ENCODE measurements at regions not wholly inside any gene's neighbourhood (a gene's known extent, or its start where the extent isn't known, plus 50 kb on each side); places are given as distances from the start of the nearest gene placed in this dataset.
"Not testable (repeated sequence)": the region's sequence is repeated elsewhere in the genome, so short reads cannot be mapped to it uniquely, and the experiment has no call there.

GRCh38 chr1:228611707-228612106 is 123.6 kb upstream of the RHOU start:
- H3K27me3 ChIP-seq (ENCODE audit: low read depth); intact Hi-C loops (cut with DNase I); H3K27ac ChIP-seq; ATAC-seq; H3K4me3 ChIP-seq; H3K9me3 ChIP-seq; H3K36me3 ChIP-seq; H3K4me1 ChIP-seq: not testable (repeated sequence)
- DNase-seq, result peak; percentile 39

- H3K27ac ChIP-seq; intact Hi-C loops (cut with DNase I); H3K36me3 ChIP-seq; ATAC-seq; H3K27me3 ChIP-seq (ENCODE audit: low read depth); H3K4me1 ChIP-seq; H3K4me3 ChIP-seq; H3K9me3 ChIP-seq: not testable (repeated sequence)
- peak; percentile 69 for DNase-seq
Measured at GRCh38 chr1:228622002-228622716, 113.1 kb upstream of the RHOU start.

- ATAC-seq; H3K36me3 ChIP-seq; H3K4me1 ChIP-seq; intact Hi-C loops (cut with DNase I); H3K27me3 ChIP-seq (ENCODE audit: low read depth); H3K27ac ChIP-seq; H3K9me3 ChIP-seq; H3K4me3 ChIP-seq: not testable (repeated sequence)
- DNase-seq, result peak; percentile 41
Measured at GRCh38 chr1:228626481-228626880, 108.8 kb upstream of the RHOU start.

GRCh38 chr1:228632858-228633257 is 102.4 kb upstream of the RHOU start:
- peak; percentile 76 for DNase-seq
- H3K27ac ChIP-seq; H3K27me3 ChIP-seq (ENCODE audit: low read depth); ATAC-seq; intact Hi-C loops (cut with DNase I); H3K9me3 ChIP-seq; H3K4me1 ChIP-seq; H3K36me3 ChIP-seq: not testable (repeated sequence)
- H3K4me3 ChIP-seq, result peak overlapping the region; percentile 47

- H3K27ac ChIP-seq; intact Hi-C loops (cut with DNase I); H3K9me3 ChIP-seq; ATAC-seq; H3K27me3 ChIP-seq (ENCODE audit: low read depth); H3K36me3 ChIP-seq; H3K4me1 ChIP-seq: not testable (repeated sequence)
- peak overlapping the region; percentile 29 for H3K4me3 ChIP-seq
- peak; percentile 63 for DNase-seq
Measured at GRCh38 chr1:228635304-228635703, 100.0 kb upstream of the RHOU start.

- intact Hi-C loops (cut with DNase I); H3K4me3 ChIP-seq: not testable (repeated sequence)
- peak; percentile 47 for DNase-seq
Measured at GRCh38 chr1:228637529-228637928, 97.8 kb upstream of the RHOU start.

GRCh38 chr1:228646717-228647522 is 88.4 kb upstream of the RHOU start:
- peak; percentile 79 to 81 for ATAC-seq

More at GRCh38 chr1:228637529-228637928, 97.8 kb upstream of the RHOU start:
- H3K9me3 ChIP-seq; H3K4me1 ChIP-seq; H3K36me3 ChIP-seq; ATAC-seq; H3K27me3 ChIP-seq (ENCODE audit: low read depth); H3K27ac ChIP-seq: not testable (repeated sequence)

More at GRCh38 chr1:228646717-228647522, 88.4 kb upstream of the RHOU start:
- intact Hi-C loops (cut with DNase I), result no loop called here
- DNase-seq, result peak; percentile 50
- H3K27ac ChIP-seq, result no peak overlapping the region
- TF ChIP-seq CTCF (IDR thresholded peaks at IDR 0.05), result no peak
- no peaks in the 10 kb centered on the region for H3K36me3 ChIP-seq
- peaks cover 17% of the 10 kb centered on the region for H3K4me1 ChIP-seq
- peaks cover 50% of the 10 kb centered on the region for H3K27me3 ChIP-seq (ENCODE audit: low read depth)
- no peaks in the 10 kb centered on the region for H3K9me3 ChIP-seq
- H3K4me3 ChIP-seq, result peak overlapping the region; percentile 56

Data from lower lobe of right lung (tissue), 2 donors.